ENCODE measurements at regions not wholly inside any gene's neighbourhood (a gene's known extent, or its start where the extent isn't known, plus 50 kb on each side); places are given as distances from the start of the nearest gene placed in this dataset.

GRCh38 chr5:34469971-34470370 is 186.2 kb upstream of the RAI14 start:
- Histone ChIP-seq H3K27me3 (ENCODE audit: insufficient read depth, low read length) (no peaks in the 10 kb centered on the region), H3K4me3 (ENCODE audit: low read length) (no peak overlapping the region), H3K4me1 (ENCODE audit: insufficient read depth, low read length) (no peaks in the 10 kb centered on the region), H3K9me3 (ENCODE audit: low read depth, low read length) (no peaks in the 10 kb centered on the region)

- Histone ChIP-seq H3K4me1 (ENCODE audit: insufficient read depth, low read length) (no peaks in the 10 kb centered on the region), H3K27me3 (ENCODE audit: insufficient read depth, low read length) (no peaks in the 10 kb centered on the region), H3K4me3 (ENCODE audit: low read length) (no peak overlapping the region), H3K9me3 (ENCODE audit: low read depth, low read length) (no peaks in the 10 kb centered on the region)
Observed at GRCh38 chr5:34474573-34475021, 181.5 kb upstream of the RAI14 start.

- Histone ChIP-seq H3K9me3 (ENCODE audit: low read depth, low read length) (no peaks in the 10 kb centered on the region), H3K4me3 (ENCODE audit: low read length) (no peak overlapping the region), H3K27me3 (ENCODE audit: insufficient read depth, low read length) (no peaks in the 10 kb centered on the region), H3K4me1 (ENCODE audit: insufficient read depth, low read length) (no peaks in the 10 kb centered on the region)
Observed at GRCh38 chr5:34475249-34475966, 180.7 kb upstream of the RAI14 start.

GRCh38 chr5:34476941-34477565 is 179.1 kb upstream of the RAI14 start:
- no peaks in the 10 kb centered on the region for H3K27me3 ChIP-seq (ENCODE audit: insufficient read depth, low read length)
- H3K4me3 ChIP-seq (ENCODE audit: low read length): no peak overlapping the region
- H3K4me1 ChIP-seq (ENCODE audit: insufficient read depth, low read length): no peaks in the 10 kb centered on the region
- H3K9me3 ChIP-seq (ENCODE audit: low read depth, low read length): no peaks in the 10 kb centered on the region

GRCh38 chr5:34480810-34481528 is 175.2 kb upstream of the RAI14 start:
- Histone ChIP-seq H3K4me3 (ENCODE audit: low read length) (no peak overlapping the region), H3K4me1 (ENCODE audit: insufficient read depth, low read length) (no peaks in the 10 kb centered on the region), H3K27me3 (ENCODE audit: insufficient read depth, low read length) (no peaks in the 10 kb centered on the region), H3K9me3 (ENCODE audit: low read depth, low read length) (no peaks in the 10 kb centered on the region)

GRCh38 chr5:34483442-34484033 is 172.6 kb upstream of the RAI14 start:
- Histone ChIP-seq H3K27me3 (ENCODE audit: insufficient read depth, low read length) (no peaks in the 10 kb centered on the region), H3K9me3 (ENCODE audit: low read depth, low read length) (no peaks in the 10 kb centered on the region), H3K4me3 (ENCODE audit: low read length) (no peak overlapping the region), H3K4me1 (ENCODE audit: insufficient read depth, low read length) (no peaks in the 10 kb centered on the region)

GRCh38 chr5:34484216-34484920 is 171.8 kb upstream of the RAI14 start:
- Histone ChIP-seq H3K9me3 (ENCODE audit: low read depth, low read length) (no peaks in the 10 kb centered on the region), H3K27me3 (ENCODE audit: insufficient read depth, low read length) (no peaks in the 10 kb centered on the region), H3K4me1 (ENCODE audit: insufficient read depth, low read length) (no peaks in the 10 kb centered on the region), H3K4me3 (ENCODE audit: low read length) (no peak overlapping the region)

GRCh38 chr5:34485768-34486030 is 170.4 kb upstream of the RAI14 start:
- H3K9me3 ChIP-seq (ENCODE audit: low read depth, low read length): no peaks in the 10 kb centered on the region
- no peak overlapping the region for H3K4me3 ChIP-seq (ENCODE audit: low read length)

GRCh38 chr5:34486160-34486848 is 169.8 kb upstream of the RAI14 start:
- Histone ChIP-seq H3K27me3 (ENCODE audit: insufficient read depth, low read length) (no peaks in the 10 kb centered on the region), H3K9me3 (ENCODE audit: low read depth, low read length) (no peaks in the 10 kb centered on the region), H3K4me1 (ENCODE audit: insufficient read depth, low read length) (no peaks in the 10 kb centered on the region), H3K4me3 (ENCODE audit: low read length) (no peak overlapping the region)

More at GRCh38 chr5:34485768-34486030, 170.4 kb upstream of the RAI14 start:
- H3K27me3 ChIP-seq (ENCODE audit: insufficient read depth, low read length): no peaks in the 10 kb centered on the region
- H3K4me1 ChIP-seq (ENCODE audit: insufficient read depth, low read length): no peaks in the 10 kb centered on the region

- no peaks in the 10 kb centered on the region for H3K27me3 ChIP-seq (ENCODE audit: insufficient read depth, low read length)
- H3K4me1 ChIP-seq (ENCODE audit: insufficient read depth, low read length): no peaks in the 10 kb centered on the region
- H3K4me3 ChIP-seq (ENCODE audit: low read length): no peak overlapping the region
- no peaks in the 10 kb centered on the region for H3K9me3 ChIP-seq (ENCODE audit: low read depth, low read length)
Observed at GRCh38 chr5:34486849-34487158, 169.3 kb upstream of the RAI14 start.

GRCh38 chr5:34487159-34487879 is 168.8 kb upstream of the RAI14 start:
- H3K4me3 ChIP-seq (ENCODE audit: low read length): no peak overlapping the region
- no peaks in the 10 kb centered on the region for H3K4me1 ChIP-seq (ENCODE audit: insufficient read depth, low read length)
- no peaks in the 10 kb centered on the region for H3K9me3 ChIP-seq (ENCODE audit: low read depth, low read length)
- H3K27me3 ChIP-seq (ENCODE audit: insufficient read depth, low read length): no peaks in the 10 kb centered on the region

- H3K4me1 ChIP-seq (ENCODE audit: insufficient read depth, low read length): no peaks in the 10 kb centered on the region
- no peak overlapping the region for H3K4me3 ChIP-seq (ENCODE audit: low read length)
- no peaks in the 10 kb centered on the region for H3K9me3 ChIP-seq (ENCODE audit: low read depth, low read length)
- H3K27me3 ChIP-seq (ENCODE audit: insufficient read depth, low read length): no peaks in the 10 kb centered on the region
Observed at GRCh38 chr5:34487956-34488355, 168.2 kb upstream of the RAI14 start.

GRCh38 chr5:34488984-34489383 is 167.1 kb upstream of the RAI14 start:
- no peak overlapping the region for H3K4me3 ChIP-seq (ENCODE audit: low read length)
- no peaks in the 10 kb centered on the region for H3K27me3 ChIP-seq (ENCODE audit: insufficient read depth, low read length)

More at GRCh38 chr5:34488984-34489383, 167.1 kb upstream of the RAI14 start:
- no peaks in the 10 kb centered on the region for H3K9me3 ChIP-seq (ENCODE audit: low read depth, low read length)
- no peaks in the 10 kb centered on the region for H3K4me1 ChIP-seq (ENCODE audit: insufficient read depth, low read length)

Data from mononuclear cell (primary cell).